Activated gamma-delta T cell (primary cell): ENCODE measurements at regions not wholly inside any gene's neighbourhood (a gene's known extent, or its start where the extent isn't known, plus 50 kb on each side); places are given as distances from the start of the nearest gene placed in this dataset.

ENCODE experiments used
- DNase-seq: peaks from one replicate; lab custom pipeline; 2025; lab: John Stamatoyannopoulos, UW

DNA sequence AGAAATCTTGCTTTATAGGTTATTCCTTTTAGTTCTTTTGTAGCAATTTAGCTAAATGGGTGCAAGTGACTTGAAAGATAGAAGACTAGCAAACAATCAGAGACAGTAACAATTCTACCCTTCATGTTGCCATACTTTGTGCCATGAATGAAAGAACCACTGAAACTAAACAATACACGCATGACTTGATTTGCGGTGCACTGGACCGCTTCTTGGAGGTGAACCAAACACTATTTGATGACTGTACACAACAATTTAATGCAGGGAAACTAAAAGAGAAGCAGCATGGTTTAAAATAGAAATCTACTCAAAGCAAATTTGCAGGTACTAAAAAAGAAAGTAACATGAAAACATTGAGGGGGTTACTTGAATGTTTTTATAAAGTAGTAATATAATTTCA, 331.0 kb upstream of the RARB start:
- no peak for DNase-seq

DNA sequence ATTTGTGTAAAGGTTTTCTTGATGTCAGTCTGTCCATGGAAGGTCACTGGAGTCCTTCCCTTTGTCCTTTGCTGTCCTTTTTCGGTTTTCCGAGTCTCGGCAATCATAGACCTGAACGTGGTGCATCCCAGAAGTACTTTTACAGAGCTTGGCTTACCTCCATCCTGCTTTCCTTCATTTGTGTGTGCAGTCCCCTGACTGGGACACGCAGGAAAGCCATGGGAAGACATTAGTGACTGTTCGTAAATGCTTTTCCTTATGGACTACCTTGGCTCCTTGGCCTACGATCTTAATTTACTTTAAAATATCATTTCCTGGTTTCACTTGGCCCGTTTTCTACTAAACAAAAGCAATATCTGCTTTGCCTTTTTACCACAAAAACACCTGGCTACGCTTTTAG, 328.4 kb upstream of the RARB start:
- no peak for DNase-seq

DNA sequence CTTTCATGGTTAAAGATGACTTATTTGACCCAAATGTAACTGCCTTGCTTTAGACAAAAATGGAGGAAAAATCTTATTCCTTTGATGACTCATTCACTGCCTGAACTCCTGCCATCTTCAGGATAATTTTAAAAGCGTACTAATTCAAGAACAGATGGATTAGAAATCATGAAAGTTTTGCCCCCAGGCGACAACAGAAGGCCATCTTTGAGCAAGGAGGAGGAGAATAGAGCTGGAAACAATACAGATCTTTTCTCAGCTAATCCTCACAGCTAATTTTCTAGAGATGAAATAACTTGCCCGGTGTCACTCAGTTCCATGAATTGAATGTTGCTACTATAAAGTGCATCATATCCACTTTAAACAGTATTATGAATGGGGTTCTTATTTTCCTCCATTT, 324.7 kb upstream of the RARB start:
- no peak for DNase-seq

DNA sequence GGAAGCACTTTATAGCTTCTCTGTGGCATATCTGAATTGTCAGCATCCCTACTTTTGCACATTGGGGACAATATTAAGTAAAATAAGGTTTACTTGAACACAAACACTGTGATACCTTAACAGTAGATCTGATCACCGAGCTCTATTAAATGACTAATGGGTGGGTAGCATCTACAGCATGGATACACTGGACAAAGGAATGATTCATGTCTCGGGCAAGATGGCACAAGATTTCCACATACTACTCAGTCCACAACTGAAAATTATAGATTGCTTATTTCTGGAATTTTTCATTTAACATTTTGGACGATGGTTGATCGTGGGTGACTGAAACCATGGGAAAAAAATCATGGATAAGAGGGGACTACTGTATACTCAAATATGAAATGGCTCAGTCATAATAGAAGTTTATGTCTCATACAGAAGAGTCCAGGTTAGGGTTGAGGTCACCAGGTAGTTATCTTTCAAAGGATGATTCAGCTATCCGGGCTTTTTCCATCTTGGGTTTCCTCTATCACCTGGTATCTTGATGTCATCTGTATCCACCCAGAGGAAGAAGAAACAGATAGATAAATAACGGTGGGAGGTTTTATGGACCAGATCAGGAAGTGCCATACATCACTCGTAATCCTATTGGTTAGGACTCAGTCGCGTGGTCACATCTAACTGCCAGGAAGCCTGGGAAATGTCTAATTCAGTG, 320.0 kb upstream of the RARB start:
- DNase-seq = no peak

DNA sequence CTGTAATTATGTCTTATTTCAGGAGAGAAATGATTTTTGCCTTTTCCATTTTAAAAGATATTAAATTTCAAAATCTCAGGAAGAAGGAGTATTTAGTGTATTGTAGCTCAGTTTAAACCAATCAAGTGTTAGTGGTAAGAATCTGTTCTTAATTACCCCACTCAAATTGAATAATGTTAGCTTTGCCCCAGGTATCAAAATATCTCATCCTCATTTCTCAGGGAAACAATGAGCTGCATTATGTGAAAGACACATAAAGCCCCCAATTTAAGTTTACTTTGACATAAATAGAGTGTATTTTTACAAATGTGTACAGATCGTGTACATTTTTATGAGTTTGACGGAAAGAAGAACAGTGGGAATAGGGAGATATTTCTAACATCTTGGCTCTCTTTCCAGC, 317.4 kb upstream of the RARB start:
- no peak for DNase-seq

DNA sequence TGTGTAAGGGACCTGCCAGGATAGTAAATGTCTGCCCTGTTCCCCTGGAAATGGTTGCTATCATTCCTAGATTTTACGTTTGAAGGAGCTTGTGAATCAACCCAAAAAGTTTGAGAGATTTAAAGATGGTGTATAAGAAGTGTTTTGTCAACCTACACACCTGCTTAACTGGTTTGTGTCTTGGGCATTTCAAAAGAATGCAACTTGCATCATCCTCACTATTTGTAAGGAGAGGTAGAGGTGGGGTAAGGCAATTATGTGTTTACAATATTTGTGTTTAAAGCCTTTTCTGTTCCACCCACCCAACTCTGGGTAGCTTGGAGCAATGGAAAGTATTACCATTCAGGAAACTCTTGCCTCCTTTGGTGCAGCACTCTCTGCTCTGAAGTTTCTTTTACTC, 314.2 kb upstream of the RARB start:
- no peak for DNase-seq

DNA sequence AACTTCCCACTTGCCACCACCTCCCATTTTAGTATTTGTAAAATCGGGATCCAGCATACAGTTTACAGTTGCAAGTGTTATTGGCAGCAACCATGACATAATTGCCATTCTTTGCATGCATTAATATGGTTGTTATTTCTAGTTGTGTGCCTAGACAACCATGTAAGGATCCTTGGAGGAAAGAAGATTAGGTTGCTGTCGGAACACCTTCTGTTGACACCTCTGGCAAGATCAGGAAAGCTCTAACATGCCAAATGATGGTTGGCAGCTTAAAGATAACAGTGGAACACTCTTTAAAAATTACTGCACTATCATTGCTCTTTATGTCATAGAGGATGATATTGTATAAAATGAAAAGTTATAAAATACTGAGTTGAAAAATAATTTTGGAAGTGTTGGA, 313.5 kb upstream of the RARB start:
- DNase-seq = no peak

DNA sequence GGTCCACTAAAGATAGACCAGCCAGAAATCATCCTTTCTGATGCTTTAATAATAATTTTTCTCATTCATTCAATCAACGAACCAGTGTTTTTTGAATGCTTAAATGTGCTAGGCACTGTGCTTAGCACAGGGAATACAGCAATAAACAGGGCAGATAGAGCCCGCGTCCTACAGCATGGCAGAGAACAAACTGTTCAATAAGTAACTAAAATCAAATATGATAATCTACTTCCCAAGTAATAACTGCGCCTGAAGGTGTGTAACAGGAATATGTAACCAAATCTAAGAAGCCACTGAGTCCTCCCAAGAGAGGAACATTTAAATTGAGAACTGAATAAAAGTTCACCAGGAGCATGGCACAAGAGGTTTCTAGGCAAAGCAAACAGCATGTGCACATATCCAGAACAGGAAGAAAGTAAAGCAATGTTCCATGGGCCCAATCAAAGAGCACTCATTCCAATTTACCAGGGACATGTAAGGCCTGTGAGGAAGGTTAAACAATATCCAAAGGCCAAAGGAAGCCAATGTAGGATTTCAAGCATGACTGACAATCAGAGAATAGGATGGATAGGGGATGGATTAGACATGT, 311.0 kb upstream of the RARB start:
- no peak for DNase-seq

DNA sequence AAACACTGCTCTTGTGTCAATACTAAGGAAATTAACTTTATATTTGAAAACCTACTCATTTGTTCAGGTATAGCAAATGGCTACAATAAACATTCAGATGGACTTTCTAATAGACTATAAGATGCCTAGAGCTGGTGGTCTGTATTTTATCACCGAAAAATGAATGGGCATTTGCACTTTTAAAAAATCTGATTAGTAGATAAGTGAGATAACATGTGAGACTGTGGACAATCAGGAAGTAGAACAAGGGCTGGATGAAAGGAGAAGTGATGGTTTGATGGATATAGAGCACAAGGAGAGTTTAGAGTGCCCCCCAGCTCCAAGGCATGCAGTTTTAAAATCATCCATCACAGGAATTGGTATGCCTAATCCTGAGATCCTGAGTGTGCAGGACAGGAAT, 308.4 kb upstream of the RARB start:
- DNase-seq = no peak

DNA sequence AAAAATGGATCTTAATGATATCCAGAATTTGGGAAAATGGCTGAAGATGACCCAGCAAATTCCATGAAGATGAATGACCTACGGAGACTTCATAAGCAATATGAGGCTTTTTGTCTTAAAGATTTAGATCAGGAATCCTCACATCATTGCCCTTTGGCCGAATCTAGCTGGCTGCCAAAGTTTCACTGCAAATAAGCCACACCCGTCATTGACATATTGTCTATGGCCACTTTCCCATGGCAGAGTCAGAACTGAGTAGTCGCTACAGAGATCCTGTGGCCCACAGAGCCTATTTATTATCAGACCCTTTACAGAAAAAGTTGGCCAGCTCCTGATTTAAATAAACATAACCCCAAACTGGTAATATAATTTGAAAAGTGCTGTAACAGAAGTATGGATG, 307.4 kb upstream of the RARB start:
- DNase-seq = no peak

DNA sequence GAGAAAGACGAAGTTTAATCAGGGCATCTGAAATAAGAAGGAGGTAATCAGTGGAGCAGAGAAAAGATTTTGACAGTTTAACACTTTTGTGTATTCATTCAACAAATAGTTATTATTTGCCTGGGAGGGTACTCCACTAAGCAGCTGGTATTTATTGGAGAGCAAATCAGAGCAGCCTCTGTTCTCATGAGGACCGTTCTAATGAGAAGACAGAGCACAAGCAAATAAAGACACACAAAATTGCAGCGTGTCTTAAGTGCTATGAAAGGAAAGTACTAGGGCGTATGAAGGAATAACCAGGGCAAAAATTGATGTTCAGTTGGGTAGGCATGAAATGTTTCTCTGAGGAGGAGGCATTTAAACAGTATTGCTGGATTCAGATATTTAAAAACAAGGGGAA, 302.9 kb upstream of the RARB start:
- DNase-seq = no peak

DNA sequence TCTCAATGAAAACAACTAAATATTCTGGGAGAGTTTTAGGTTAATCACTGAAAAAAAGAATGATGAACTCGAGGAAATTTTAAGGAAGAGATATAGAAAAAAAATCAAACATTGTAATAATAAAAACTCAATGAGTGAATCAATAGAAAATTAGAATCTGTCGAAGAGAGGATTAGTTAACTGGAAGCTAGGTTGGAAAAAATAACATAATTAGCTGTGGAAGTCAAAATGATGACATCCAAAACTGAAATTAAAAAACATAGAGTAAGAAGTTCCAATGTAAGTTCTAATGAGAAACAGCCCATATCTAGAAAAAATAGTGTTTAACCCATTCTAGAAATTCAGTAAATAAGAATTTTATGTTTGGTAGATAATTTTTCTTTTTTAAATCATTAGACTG, 299.3 kb upstream of the RARB start:
- no peak for DNase-seq

DNA sequence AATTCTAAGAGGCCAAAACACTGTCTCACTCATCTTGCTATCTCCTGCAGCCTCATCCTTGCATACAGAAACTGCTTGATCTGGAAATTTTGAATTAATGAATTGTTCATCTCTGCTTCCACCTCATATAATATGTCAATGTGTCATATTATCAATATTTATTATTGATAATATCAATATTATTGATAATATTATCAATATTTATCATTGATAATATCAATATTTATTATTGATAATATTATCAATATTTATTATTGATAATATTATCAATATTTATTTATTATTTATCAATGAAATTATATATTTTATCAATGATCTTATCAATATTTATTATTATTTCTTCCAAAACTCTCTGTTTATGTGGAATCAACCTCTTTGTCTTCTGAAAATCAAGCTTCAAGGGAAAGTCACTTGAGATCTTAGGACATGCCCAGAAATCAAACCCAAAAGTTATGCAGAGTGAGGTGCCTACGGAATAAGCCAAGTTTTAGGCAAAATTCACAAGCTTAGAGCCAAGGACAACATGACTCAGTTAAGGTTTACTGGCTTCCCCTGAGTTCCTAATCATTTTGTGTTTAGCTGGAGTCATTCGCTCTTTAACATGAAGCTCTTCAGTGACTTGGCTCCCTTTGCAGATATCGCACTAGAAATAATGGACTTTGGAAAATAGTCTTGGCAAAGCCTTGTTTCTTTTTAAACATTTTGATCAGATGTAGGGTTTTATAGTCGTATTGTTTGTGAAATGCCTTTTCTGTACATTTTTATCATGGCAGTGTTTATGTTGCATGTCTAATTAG, 297.1 kb upstream of the RARB start:
- DNase-seq = no peak

DNA sequence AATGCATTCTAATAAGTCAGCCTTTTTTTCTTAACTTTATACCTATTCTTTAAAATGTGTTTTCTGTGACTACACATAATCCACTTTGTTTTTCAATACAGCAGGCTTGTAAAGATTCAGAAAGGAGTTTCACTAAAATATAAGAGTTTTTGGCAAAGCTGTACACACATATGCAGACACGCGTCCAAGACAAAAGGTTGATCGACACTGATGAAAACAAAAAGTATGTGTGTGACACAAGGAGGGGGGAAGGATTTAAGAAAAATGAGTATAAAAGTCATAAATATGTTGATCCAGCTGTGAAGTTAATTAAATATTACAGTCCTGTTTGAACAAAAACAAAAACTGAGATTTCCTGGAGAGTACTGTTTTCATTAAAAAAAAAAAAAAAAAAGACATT, 294.5 kb upstream of the RARB start:
- DNase-seq = no peak

DNA sequence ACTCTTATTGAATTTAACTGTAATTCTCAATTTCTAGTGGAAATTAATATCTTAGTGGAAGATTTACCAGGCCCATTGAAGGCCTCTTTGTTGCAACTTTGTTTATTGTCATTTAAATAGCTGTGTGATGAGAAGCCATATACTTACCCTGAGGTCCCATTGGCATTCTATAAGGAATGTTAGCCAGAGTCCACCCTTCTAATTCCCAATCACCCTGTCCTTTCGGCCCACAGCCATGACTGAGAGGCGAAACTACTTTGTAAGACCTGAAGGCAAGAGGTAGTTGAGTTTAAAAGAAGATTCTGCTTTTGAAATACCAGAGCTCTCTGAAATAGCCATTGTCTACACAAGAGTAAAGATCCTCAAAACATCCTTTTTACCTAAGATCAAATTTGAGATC, 290.5 kb upstream of the RARB start:
- no peak for DNase-seq

DNA sequence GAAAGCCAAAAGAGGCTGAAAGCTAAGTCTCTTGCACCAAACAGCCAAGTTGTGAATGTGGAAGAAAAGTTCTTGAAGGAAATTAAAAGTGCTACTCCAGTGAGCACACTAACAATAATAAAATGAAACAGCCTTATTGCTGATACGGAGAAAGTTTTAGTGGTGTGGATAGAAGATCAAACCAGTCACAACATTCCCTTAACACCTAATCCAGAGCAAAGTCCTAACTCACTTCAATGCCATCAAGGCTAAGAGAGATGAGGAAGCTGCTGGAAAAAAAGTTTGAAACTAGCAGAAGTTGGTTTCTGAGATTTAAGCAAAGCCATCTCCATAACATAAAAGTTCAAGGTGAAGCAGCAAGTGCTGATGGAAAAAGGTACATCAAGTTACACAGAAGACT, 288.8 kb upstream of the RARB start:
- no peak for DNase-seq

DNA sequence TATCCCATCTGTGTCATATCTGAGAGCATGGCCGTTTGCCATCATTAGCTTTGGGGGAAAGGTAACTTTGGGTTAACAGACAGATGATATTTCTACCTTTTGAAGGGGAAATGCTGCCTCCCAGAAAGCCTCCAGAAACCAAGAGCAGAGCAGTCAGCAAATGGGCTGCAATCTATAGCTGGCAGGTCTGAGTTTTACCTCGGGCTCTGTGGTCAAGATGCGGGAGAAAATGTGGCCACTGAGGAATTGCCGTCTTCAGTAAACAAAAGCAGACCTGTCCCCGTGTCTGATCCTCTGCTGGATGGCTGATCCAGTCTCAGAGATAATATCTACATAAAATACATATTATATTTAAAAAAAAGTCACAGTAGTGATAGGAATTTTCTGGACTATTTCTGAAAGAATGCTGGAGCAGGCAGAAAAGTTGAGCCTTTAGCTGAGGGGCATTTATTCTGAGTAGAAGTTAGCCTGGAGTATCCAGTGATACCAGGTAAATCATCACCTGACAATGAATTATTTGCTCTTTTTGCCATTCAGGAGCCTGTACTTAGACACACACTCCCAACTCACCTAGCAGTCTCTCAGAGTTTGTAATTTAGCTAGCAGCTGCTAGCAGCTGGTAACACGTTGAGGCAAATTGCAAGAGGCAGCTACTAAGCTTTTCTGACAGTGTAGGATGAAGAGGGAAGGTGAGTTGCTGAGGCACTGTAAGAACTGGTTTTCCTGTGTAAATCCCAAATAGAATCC, 285.3 kb upstream of the RARB start:
- no peak for DNase-seq

DNA sequence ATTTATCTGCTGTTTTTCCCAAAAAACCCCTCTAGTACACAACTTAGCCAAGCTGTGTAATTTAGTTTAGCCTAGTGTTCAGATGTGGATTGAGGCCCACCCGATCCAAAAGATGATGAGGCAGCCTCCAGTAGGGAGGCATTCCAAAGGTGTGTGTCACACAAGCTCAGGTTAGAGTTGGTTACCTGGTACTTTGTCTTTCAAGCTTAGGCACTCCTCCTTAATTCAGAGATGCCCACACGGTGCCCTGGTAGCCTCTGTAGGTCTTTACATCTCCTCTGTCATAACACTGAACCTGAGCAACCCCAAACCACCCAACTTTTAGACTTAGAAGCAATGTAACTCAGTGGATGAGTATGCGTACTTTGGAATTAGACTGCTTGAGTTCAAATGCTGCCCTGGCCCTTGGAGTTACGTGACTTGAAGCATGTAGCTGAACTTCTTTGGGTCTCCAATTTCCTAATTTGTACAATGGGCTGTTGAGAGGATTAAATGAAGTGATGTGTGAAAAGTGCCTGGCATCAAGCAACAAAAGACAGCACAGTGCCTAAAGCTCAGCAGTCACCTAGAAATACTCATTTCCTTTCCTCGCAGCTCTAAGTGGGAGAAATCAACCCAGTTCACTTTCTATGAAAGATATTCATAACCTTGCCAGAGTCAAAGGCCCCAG, 284.6 kb upstream of the RARB start:
- no peak for DNase-seq

DNA sequence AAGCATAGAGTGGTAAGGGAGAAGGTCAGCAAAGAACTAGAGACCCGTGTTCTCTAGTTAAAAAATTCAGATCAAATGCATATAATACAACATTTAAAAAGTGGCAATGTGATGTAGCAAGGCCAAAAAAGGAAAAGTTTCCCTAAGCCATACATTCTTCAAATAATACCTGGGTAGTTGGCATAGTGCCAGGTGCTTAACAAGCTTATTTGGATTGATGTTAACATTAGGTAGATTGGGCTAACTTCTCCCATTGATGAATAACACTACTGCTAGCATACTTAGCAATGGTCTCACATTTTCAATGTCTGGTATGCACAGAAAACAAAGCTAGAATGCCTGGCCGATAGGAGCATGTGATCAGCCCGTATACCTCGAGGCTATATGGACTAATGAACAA, 283.6 kb upstream of the RARB start:
- DNase-seq = no peak

DNA sequence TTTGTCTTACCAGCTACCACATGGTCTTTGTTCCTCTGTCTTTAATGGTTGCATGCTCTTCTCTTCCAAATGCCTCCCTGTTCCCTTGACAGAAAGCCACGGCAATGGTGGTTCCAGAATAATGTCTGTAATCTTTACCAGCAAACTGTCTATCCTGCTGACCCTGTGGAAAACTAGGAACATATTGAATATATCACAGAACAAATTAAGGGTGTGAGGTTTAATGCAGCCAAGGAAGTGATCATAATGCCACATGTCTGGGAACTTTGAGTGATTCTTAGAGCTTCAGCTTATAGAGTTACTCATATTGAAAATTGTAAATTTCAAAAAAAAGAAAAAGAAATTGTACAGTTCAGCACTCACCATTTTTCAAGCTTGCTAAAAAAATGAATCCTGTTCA, 282.9 kb upstream of the RARB start:
- no peak for DNase-seq

DNA sequence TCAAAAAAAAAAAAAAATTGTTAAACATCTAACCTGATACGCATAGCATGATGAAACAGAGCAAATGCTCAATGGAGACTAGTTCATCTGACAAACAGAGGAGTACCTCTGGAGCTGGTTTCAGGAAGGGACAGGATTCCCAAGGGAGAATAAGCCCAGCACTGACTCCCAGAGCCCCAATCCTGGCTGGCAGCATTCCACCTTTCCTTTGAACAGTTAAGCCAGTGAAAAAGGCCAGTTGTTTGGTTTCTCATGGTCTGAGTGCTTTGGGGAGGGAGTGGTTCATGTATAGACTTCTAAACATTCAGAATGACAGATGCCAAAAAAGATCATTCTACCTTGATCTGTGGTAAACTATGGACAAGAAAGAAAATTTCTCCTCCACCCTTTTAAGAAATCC, 277.9 kb upstream of the RARB start:
- DNase-seq = no peak

DNA sequence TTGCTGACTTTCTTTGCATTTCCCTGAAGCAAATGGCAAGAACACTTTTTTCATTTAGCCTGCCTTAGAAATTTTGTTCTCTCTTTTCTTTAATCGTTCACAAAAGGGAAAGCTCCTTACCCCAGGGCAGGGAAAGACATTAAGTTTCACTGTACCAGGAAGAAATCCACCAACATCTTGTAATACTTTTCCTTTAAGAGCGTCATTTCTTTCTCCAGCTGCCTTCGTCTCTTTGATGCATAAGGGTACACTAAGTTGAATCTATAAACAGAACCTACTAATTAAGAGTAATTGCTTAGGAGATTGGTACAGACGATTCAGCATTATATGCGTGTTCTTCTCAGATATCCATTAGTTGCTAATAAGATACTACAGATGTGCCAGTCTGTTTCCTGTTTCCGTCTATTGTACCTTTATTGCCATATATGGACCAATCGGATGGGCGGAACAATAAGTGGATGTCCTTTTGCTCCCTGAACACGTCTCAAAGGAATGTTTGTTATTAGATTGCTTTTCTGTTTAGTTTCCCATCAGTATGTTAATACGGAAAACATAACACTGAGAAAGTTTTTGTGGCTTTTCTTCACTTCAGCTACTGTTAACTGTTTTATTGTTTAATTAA, 276.7 kb upstream of the RARB start:
- no peak for DNase-seq
